ENCODE measurements at regions not wholly inside any gene's neighbourhood (a gene's known extent, or its start where the extent isn't known, plus 50 kb on each side); places are given as distances from the start of the nearest gene placed in this dataset.

GRCh38 chr11:116446048-116446941, 326.5 kb downstream of the BUD13 start:
- no peak for TF ChIP-seq CTCF (IDR thresholded peaks at IDR 0.05; ENCODE audit: poor library complexity, severe bottlenecking)
- no peak for TF ChIP-seq POLR2AphosphoS5 (IDR thresholded peaks at IDR 0.05)
- TF ChIP-seq EZH2 (IDR thresholded peaks at IDR 0.05; ENCODE audit: borderline replicate concordance, insufficient read depth, low read length, poor library complexity, severe bottlenecking), result no peak
- TF ChIP-seq EP300 (conservative IDR thresholded peaks at IDR 0.05; ENCODE audit: poor library complexity, severe bottlenecking), result no peak
- no peak for TF ChIP-seq REST (IDR thresholded peaks at IDR 0.05; ENCODE audit: borderline replicate concordance)

Data from neural cell (in vitro differentiated cells).